ENCODE measurements at regions not wholly inside any gene's neighbourhood (a gene's known extent, or its start where the extent isn't known, plus 50 kb on each side); places are given as distances from the start of the nearest gene placed in this dataset.
"Not testable (repeated sequence)": the region's sequence is repeated elsewhere in the genome, so short reads cannot be mapped to it uniquely, and the experiment has no call there.

DNA sequence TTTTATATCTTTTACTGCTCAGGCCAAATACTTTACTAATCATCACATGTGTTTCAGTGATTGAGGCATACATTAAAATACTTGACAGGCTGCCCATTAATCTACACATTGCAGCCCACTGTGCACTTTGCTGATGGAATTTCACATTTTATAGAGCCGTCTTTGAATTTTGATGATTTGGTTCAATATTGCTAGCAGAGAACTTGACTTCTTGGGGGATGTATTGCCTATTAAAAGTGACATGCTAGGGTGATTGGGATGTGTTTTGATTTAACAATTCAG is 1291.0 kb upstream of the GYPC start:
- no peak for DNase-seq (ENCODE audit: low spot score)

DNA sequence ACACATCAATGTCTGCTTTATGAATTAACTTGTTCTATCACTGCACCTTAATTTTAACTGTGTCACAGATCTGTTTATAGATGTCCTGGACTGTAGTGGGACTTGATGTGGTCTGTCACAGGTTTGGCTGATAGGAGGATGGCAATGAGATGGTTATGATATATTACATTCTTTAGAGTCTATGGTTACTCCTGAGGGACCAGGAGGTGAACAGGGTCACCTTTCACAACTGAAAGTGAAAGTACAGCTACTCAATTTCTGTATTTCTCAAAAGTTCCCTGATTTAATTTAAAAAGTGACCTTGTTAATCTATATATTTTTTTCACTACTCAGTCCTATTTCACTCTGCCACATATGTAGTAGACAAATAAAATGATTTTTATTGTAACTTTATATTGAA is 1284.1 kb upstream of the GYPC start:
- DNase-seq (ENCODE audit: low spot score) = no peak

DNA sequence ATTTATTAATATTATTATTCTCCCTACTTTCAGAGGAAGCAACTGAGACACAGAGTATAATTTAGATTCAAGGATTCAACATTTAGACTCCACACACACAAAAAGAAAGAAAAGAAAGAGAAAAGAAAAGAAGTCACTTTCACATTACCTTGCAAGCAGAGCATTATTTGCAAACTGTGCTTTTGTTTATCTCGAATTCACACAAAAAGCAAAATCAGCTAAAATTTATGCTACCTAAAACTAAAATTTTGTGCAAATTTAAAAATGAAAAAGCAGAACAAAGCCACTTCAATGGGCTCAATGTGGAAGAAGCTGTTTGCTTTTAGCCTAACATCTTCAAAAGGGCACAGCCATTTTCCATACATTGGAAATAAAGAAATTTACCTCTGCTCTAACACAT is 1282.7 kb upstream of the GYPC start:
- DNase-seq (ENCODE audit: low spot score) = no peak

DNA sequence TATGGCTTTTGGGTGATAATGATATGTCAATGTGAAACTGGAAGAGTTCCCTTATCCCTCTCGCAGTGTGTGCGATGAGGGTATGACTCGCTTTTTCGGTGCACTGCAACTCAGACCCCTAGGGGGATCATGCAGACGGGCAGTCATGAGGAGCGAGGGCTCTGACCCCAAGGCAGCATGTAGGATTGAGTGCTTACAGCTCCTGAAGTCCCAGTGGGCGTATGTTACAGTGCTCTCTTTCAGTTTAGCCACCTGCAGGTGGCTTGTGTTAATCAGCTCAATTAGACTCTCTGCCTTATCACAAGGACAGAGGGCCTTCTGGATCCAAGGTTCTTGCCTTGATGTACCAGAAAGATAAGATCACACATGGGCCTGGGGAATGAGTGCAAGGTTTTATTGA is 1269.9 kb upstream of the GYPC start:
- DNase-seq (ENCODE audit: low spot score) = no peak

DNA sequence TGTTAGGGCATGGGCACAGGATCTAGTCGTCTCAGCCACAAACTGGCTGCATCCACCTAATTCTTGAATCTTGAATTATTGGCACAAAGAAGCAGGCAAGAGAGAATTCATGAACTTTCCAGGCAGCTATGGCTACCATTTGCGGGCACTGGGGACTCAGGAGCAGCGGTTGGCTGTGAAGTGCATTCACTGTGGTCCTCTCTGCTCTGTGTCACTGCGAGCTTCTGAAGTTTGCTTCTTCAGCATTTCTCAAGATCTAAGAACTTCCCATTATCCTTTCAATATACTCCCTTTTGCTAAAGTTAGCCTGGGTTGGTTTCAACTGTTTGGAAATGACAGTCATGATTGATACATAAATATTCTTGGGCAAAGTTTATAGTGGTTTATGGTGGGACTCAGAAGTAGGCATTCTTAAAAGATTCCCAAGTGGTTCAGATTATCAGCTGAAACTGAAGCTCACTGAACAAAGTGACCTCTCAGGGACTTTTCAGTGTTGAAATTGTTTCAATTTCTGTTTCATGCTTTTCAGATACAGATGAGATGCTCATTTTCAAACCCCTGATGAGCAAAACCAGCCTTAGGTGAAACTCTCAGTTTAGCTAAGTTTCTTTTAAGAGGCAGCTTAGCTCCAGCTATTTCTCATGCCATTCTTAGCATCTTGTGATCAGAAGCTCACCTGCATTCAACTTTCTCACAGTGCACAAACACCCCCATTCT is 1258.3 kb upstream of the GYPC start:
- DNase-seq (ENCODE audit: low spot score) = no peak

DNA sequence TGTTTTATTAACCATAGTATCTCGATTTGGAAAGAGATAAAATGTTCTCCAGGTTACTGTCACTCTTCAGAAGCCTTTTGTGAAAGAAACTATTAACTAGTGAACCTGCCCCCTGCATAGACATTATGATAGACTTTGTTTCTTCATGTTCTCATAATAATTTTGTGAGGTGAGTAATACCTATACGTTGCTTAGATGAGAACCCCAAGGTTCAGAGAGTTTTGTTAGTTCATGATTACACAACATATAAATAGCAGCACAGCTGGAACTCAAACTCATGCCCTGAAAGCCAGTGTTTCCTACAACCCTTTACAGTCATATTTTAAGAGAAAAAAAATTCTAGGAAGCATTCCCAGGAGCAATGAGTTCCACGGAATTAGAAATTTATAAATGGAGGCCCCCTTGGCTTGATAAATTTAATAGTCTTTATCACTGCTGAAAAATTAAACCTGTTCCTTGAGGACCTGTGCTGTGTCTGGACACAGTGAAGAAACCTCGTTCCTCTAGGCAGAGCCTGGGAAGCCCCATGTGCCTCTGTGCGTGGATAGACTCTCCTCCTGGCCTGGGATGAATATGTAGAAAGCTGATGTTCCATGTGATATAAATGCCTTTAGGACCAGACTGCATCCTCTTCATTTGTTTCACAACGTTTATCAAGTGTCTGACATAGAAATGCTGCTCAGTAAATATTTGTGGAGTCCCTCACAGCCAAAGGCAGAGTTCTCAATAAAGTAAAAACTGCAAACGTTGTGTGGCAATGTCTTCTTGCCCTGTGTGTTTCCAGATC is 1257.0 kb upstream of the GYPC start:
- DNase-seq (ENCODE audit: low spot score) = no peak

DNA sequence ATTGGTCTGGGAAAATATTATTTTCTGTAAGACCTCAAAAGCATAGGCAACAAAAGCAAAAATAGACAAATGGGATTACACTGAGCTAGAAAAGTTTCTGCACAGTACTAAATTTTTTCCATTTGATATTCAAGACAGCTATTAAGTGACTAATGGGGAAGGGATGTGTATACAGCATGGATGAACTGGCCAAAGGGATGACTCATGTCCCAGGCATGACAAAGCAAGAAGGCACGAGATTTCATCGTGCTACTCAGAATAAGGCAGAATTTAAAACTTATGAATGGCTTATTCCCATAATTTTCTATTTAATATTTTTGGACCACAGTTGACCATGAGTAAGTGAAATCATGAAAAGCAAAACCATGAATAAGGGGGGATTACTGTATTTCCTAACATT is 1250.1 kb upstream of the GYPC start:
- DNase-seq (ENCODE audit: low spot score) = no peak

DNA sequence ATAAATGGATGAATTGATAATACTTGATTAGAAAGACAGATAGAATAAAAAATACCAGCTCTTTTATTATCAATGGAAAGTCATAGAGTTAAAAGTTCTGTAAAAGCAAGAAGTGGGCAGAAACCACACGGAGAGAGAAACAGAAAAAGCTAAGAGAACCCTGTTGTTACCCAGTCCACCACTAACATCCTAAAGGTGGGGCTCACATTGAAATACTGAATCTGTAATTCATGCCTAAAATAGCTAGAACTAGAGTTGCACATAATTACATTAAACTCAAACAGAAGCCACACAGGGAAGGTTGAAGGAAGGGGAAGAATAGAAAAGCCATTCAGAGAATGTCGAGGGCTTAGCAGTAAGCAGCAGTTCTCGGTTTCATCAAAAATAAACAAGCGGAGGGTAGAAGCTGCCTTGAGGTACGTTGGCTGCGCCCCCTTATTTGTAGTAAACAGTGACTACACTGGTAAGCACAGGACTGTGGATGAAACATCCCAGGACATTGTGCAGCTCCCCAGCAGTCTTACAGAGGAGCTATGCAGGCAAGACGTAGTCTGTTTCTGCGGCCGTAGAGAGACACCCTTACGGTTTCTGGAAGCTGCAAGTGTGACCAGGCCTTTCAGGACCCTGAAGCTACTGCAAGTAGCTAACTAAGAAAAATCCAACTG is 1247.0 kb upstream of the GYPC start:
- DNase-seq (ENCODE audit: low spot score) = no peak

DNA sequence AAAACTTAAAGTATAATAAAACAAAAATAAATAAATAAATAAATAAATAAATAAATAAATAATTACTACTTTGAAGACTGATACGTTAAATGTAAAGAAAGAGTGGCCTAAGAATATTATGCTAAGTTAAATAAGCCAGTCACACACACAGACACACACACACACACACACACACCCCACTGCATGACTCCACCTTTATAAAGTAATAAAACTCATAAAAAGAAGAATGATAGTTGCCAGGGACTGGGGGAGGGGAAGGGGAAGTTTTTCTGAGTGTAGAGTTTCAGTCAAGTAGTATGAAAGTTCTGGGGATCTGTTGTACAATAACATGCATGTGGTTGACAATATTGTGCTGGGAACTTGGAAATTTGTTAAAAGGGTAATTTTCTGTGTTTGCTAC is 1237.5 kb upstream of the GYPC start:
- DNase-seq (ENCODE audit: low spot score) = no peak

DNA sequence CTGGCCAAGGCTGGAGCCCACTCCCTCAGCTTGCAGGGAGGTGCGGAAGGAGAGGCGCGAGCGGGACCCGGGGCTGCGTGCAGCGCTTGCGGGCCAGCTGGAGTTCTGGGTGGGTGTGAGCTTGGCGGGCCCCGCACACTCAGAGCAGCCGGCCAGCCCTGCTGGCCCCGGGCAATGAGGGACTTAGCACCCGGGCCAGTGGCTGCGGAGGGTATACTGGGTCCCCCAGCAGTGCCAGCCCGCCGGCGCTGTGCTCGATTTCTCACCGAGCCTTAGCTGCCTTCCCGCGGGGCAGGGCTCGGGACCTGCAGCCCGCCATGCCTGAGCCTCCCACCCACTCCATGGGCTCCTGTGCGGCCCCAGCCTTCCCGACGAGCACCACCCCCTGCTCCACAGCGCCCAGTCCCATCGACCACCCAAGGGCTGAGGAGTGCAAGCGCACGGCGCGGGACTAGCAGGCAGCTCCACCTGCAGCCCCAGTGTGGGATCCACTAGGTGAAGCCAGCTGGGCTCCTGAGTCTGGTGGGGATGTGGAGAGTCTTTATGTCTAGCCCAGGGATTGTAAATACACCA is 1233.7 kb upstream of the GYPC start:
- DNase-seq (ENCODE audit: low spot score) = not testable (repeated sequence)

DNA sequence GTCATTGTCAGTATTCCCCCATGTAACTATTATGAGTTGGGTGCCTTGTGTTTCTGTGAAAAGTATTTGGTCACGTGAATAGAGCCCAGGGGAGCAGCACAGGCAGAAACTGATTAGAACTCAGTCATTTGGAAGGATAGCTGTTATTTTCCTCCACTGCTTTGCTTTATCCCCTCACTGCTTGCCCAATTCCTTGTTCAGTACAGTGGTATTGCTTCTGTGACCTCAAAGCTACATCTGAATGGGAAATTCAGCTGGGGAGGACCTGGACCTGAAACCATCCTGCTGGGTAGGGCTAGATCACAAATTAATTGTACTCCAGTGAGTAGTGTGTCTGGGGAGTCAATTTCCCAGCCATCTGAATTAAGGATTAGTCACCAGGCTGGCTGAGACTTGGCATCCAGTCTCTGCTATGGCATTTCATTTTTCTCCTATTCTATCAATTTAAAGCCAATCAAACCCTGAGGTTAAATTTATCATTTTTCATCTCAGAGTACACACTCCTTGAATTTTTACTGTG is 1231.6 kb upstream of the GYPC start:
- DNase-seq (ENCODE audit: low spot score) = no peak

DNA sequence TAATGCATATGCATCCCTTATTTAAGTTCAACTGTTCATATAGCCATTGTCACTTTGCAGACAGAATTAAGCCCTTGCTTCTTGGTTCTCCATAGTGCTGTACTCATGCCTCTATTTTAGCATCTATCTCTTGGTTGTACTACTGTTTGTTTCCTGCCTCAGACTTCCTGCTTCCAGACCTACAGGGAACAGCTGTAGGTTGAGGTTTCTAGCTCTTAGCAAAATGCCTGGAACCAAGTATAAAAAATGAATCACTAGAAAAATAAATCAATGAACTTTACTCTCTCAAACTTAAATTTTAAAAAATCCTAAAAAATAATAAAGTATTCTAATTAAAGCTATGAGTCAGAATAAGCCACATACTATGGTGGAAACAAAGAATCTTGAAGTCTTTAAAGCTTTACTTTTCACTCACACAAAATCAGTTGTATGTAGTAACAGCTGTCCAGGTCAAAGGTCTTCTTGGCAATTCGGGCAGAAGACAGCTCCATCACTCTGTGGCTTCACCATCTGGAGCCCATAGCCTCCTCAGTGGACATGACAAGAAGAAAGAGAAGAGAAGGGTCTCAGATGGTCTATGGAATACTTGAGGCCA is 1228.1 kb upstream of the GYPC start:
- DNase-seq (ENCODE audit: low spot score) = no peak

DNA sequence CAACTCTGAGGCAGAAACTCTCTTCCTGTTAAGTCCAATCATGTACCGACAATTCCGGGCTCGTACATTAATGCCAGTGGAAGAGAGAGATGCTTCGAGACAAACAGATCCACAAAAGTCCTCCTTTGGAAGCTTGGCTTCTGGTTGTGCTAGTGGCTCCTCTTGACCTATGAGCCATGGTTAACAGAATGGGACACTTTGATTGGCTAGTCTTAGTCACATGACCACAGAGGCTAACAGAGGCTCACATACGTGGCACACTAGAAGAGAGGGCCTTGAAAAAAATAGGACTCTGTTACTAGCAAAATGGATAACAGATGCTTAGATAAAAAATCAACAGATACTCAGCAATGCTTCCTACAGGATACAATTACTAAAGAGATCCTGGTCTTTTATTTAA is 1211.9 kb upstream of the GYPC start:
- DNase-seq (ENCODE audit: low spot score) = no peak

DNA sequence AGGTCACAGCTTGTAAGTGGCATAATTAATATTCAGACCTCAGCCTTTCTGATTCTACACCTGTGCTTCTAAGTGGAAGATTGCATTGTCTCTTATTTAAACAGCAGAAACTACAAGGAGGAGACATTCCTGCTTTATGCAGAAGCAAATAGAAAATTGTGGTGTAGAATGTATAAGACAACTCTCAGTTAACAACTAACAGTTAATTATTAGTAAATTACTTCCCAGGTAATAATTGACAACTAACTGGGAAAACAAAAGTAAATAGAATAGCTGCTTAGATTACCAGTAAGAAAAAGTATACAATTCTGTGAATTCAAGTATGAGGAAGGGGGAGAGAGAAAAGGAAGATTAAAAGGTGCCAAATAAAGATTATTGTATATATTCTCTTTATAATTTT is 1210.5 kb upstream of the GYPC start:
- DNase-seq (ENCODE audit: low spot score) = no peak

DNA sequence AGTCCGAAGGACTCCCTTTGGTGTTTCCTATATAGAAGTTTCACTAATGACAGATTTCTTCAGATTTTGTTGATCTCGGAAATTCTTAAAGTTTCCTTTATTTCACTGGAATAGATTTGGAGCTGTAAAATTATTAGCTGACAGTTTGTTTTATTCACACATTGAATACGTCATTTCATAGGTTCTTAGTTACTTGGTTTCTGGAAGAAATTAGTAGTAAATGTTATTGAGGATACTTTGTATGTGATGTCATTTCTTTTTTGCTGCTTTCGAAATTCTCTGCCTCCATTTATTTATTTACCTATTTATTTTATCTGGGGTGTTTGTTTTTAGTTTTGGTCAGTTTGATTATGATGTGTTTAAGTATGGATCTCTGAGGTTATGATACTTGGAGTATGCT is 1205.9 kb upstream of the GYPC start:
- no peak for DNase-seq (ENCODE audit: low spot score)

DNA sequence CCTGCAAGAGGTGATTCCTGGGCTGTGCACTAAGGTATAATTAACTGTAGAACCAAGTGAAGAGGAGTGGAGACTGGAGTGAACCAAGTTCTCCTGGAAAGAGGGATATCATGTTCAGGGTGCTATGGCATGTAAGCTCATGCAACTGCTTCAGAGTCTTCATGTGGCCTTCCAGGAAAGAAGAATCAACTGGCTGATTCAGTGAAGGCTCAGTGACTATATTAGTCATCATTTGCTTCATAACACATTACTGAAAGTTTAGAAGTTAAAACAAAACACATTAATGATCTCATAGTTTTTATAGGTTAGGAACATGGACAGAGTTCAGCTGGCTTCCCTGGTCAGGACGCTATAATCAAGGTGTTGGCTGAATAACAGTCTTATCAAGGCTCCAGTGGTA is 1200.8 kb upstream of the GYPC start:
- DNase-seq (ENCODE audit: low spot score) = no peak

DNA sequence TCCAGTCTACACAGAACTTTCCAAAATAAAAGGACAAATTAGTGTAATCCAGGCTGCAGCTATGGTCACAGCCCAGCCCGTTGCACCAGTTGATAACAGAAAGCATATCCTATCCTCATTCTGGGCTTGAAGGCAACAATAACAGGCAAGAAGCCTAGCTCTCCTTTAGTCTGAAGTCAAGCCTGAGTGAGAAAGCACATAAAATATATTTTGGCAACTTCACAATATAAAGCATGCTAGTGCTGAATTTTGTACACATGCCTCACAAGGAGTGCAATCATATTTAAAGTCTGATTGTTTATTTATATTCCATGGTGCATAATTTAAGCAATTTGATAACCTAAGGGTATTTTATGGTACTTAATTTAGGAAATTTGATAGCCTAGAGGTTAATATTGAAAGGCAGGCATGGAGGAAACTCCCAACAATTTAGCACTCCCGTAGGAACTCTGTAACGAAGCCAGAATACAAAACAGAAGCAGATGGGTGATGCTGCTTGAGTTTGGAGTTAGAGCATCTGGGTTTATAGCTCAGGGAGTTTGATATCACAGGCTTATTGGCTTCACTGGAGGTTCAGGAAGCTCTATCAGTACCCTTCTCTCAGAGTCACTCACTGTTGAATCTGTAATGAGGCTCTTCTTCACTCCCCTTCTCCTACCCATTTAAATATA is 1199.1 kb upstream of the GYPC start:
- DNase-seq (ENCODE audit: low spot score) = no peak

DNA sequence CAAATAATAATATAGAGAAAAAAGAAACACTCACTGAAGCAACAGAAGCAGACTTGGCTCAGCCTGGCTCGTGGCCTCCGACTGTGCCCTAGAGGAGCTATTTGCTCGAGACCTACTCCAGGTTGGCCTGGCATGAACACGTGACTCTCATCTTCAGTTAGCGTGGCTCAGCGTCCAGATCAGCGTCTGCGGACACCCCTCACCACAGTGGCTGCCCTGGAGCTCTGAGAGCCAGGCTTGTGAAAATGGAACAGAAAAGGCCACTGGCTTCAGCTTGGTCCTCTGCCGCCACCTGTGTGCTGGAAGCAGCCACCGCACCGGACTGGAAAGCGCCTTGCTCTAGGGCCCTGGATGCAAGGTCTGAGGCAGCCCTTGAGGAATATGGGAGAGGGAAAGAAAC is 1184.0 kb upstream of the GYPC start:
- DNase-seq (ENCODE audit: low spot score) = peak; percentile 7

DNA sequence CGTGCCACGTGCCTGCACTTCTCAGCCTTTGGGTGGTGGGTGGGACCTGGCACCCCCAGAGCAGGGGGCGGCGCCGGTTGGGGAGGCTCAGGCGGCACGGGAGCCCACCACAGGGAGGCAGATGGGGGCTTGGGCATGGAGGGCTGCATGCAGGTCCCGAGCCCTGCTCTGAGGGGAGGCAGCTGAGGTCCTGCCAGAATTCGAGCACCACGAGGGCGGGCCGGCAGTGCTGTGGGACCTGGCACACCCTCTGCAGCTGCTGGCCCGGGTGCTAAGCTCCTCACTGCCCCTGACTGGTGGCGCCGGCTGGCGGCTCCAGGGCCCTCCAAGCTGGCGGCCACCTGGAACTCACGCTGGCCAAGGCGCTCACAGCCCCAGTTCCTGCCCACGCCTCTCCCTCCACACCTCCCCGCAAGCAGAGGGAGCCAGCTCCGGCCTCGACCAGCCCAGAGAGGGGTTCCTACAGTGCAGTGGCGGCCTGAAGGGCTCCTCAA is 1176.8 kb upstream of the GYPC start:
- no peak for DNase-seq (ENCODE audit: low spot score)

DNA sequence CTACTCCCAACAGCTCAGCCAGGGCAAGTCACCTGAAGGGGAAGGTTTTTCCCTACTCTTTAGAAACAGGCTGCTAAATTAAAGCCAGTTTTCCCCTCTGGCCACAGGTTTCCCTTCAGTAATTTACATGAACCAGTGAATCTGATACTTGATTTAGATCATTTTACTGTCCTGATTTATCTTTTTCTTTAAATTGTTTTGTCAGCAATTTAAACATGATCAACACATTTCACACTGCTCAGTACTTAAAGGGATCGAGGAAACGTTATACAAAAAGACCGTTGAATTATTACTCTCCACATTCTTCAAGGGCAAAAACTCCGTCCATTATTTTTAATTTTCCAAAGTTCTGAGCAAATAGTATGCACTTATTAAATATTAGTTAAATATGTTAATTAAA is 1165.7 kb upstream of the GYPC start:
- DNase-seq (ENCODE audit: low spot score) = no peak

DNA sequence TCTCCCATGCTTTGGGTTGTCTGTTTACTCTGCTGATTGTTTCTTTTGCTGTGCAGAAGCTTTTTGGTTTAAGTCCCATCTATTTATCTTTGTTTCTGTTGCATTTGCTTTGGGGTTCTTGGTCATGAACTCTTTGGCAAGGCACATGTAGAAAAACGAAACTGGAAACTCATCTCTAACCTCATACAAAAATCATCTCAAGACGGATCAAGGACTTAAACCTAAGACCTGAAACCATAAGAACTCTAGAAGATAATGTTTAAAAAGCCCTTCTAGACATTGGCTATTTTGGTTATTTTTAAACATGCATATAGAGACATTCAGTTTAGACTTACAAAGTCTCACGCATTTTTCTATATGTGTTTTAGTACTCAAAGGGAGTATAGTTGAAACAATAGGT is 1164.3 kb upstream of the GYPC start:
- no peak for DNase-seq (ENCODE audit: low spot score)

DNA sequence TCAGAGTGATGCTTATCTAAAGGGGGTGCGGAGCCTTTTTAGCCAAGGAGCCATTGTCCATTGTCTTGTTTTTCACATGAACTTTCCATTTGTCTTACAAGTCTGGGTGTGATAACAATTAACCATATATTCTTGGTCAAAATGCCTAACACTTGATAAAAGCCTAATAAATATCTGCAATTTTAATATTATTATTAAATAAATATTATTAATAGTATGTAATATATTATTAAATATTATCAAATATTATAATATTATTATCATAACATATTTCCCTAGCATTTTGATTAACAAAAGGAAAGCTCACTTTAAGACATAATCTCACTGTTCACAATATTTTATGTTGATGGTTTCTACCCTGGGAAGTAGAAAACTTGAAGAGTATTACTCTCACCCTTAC is 1143.6 kb upstream of the GYPC start:
- no peak for DNase-seq (ENCODE audit: low spot score)

Measured in HuH-7.5 (cell line).